ENCODE measurements at regions not wholly inside any gene's neighbourhood (a gene's known extent, or its start where the extent isn't known, plus 50 kb on each side); places are given as distances from the start of the nearest gene placed in this dataset.

GRCh38 chr13:74084375-74084935 is 49.7 kb downstream of the KLF12 start:
- H3K4me3 Mint-ChIP-seq = peak overlapping the region in 1 of 2 donors; percentile 12
- DNase-seq (no peak), ATAC-seq (replicated peaks in 1 of 2) (no peak)
- peaks cover 50% of the 10 kb centered on the region for H3K4me1 Mint-ChIP-seq (ENCODE audit: low read depth)
- peaks cover 2 to 12% of the 10 kb centered on the region in 2 donors for H3K36me3 Mint-ChIP-seq (ENCODE audit: insufficient read depth in 2 of 2)
- H3K9me3 Mint-ChIP-seq = peaks cover 0 to under 1% of the 10 kb centered on the region in 2 donors
- no peak overlapping the region for H3K27ac Mint-ChIP-seq
- no peaks in the 10 kb centered on the region for H3K27me3 Mint-ChIP-seq (ENCODE audit: low read depth)

- ATAC-seq (replicated peaks in 1 of 2) = no peak
- Mint-ChIP-seq H3K27ac (peak overlapping the region; percentile 92), H3K27me3 (ENCODE audit: low read depth) (no peaks in the 10 kb centered on the region), H3K9me3 (peaks cover 0 to 2% of the 10 kb centered on the region in 2 donors), H3K4me1 (ENCODE audit: low read depth) (peaks cover 45% of the 10 kb centered on the region), H3K36me3 (ENCODE audit: insufficient read depth in 2 of 2) (peaks cover 2 to 13% of the 10 kb centered on the region in 2 donors), H3K4me3 (no peak overlapping the region)
- DNase-seq = no peak
These were observed 51.5 kb downstream of the KLF12 start for GRCh38 chr13:74082741-74083160.

DNA sequence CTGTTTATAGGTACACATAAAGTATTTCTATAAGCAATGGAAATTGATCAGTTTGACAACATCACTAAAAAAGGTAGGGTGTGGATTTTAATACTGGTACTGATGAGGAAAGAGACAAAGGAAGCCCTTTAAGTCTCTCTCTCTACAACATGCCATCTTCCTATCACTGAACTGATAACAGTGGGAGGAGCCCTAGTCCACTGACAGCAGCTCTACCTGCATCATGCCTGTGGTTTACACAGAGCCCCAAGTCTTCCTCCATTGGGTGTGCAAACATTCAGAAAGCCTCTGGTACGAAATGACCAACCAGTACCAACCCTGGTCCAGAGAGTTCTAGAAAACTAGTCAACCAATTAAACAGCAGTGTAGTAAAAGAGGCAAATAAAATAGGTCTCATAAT is 53.4 kb downstream of the KLF12 start:
- Mint-ChIP-seq H3K36me3 (ENCODE audit: insufficient read depth in 2 of 2) (peaks cover 0 to 10% of the 10 kb centered on the region in 2 donors), H3K27ac (no peak overlapping the region), H3K4me3 (no peak overlapping the region), H3K4me1 (ENCODE audit: low read depth) (peaks cover 42% of the 10 kb centered on the region), H3K9me3 (peaks cover 0 to 2% of the 10 kb centered on the region in 2 donors), H3K27me3 (ENCODE audit: low read depth) (no peaks in the 10 kb centered on the region)
- ATAC-seq (replicated peaks in 1 of 2) (no peak), DNase-seq (no peak)

GRCh38 chr13:74077792-74078191 is 56.4 kb downstream of the KLF12 start:
- peaks cover 49% of the 10 kb centered on the region for H3K4me1 Mint-ChIP-seq (ENCODE audit: low read depth)
- H3K9me3 Mint-ChIP-seq = peaks cover 0 to 2% of the 10 kb centered on the region in 2 donors
- H3K36me3 Mint-ChIP-seq (ENCODE audit: insufficient read depth in 2 of 2) = peaks cover 2 to 12% of the 10 kb centered on the region in 2 donors
- no peak for DNase-seq
- H3K4me3 Mint-ChIP-seq = peak overlapping the region in 1 of 2 donors; percentile 45
- peak overlapping the region; percentile 24 for H3K27ac Mint-ChIP-seq
- ATAC-seq (replicated peaks in 1 of 2) = no peak
- H3K27me3 Mint-ChIP-seq (ENCODE audit: low read depth) = no peaks in the 10 kb centered on the region

- H3K4me3 Mint-ChIP-seq = peak overlapping the region in 1 of 2 donors; percentile 45
- H3K36me3 Mint-ChIP-seq (ENCODE audit: insufficient read depth in 2 of 2) = peaks cover 2 to 8% of the 10 kb centered on the region in 2 donors
- DNase-seq (no peak), ATAC-seq (replicated peaks in 1 of 2) (peak in 1 of 2 donors; percentile 69)
- no peaks in the 10 kb centered on the region for H3K27me3 Mint-ChIP-seq (ENCODE audit: low read depth)
- peak overlapping the region; percentile 24 for H3K27ac Mint-ChIP-seq
- H3K4me1 Mint-ChIP-seq (ENCODE audit: low read depth) = peaks cover 45% of the 10 kb centered on the region
- H3K9me3 Mint-ChIP-seq = peaks cover 0 to 2% of the 10 kb centered on the region in 2 donors
These were observed 56.8 kb downstream of the KLF12 start for GRCh38 chr13:74077375-74077774.

- H3K27me3 Mint-ChIP-seq (ENCODE audit: low read depth) = no peaks in the 10 kb centered on the region
- no peak overlapping the region for H3K4me3 Mint-ChIP-seq
- ATAC-seq (replicated peaks in 1 of 2) (no peak), DNase-seq (no peak)
- peak overlapping the region; percentile 36 for H3K27ac Mint-ChIP-seq
- peaks cover 48% of the 10 kb centered on the region for H3K4me1 Mint-ChIP-seq (ENCODE audit: low read depth)
- peaks cover 2 to 4% of the 10 kb centered on the region in 2 donors for H3K36me3 Mint-ChIP-seq (ENCODE audit: insufficient read depth in 2 of 2)
- peaks cover 0 to 2% of the 10 kb centered on the region in 2 donors for H3K9me3 Mint-ChIP-seq
These were observed 59.5 kb downstream of the KLF12 start for GRCh38 chr13:74074723-74075122.

DNA sequence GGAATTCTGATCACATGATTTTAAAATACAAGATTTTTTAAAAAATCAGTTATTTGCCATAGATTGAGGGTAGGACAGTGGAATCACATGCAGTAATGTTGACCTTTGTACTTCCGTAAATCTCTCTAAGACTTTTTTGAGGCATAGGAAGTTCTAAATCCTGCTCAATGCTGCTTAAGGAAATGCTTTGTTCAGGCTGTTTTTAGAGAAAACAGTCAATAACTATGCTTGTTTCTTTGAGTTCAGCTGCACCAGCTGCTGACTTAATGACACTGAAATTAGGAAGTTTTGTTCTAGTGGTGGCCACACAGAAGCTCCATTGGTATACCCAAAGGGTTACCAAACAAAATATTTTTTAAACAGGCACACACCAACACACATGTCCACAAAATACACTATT is 60.9 kb downstream of the KLF12 start:
- DNase-seq = no peak
- H3K9me3 Mint-ChIP-seq = no peaks in the 10 kb centered on the region
- ATAC-seq (replicated peaks in 1 of 2) = no peak
- H3K27ac Mint-ChIP-seq = no peak overlapping the region
- no peak overlapping the region for H3K4me3 Mint-ChIP-seq
- peaks cover 2% of the 10 kb centered on the region in 2 donors for H3K36me3 Mint-ChIP-seq (ENCODE audit: insufficient read depth in 2 of 2)
- H3K4me1 Mint-ChIP-seq (ENCODE audit: low read depth) = peaks cover 56% of the 10 kb centered on the region
- H3K27me3 Mint-ChIP-seq (ENCODE audit: low read depth) = no peaks in the 10 kb centered on the region

DNA sequence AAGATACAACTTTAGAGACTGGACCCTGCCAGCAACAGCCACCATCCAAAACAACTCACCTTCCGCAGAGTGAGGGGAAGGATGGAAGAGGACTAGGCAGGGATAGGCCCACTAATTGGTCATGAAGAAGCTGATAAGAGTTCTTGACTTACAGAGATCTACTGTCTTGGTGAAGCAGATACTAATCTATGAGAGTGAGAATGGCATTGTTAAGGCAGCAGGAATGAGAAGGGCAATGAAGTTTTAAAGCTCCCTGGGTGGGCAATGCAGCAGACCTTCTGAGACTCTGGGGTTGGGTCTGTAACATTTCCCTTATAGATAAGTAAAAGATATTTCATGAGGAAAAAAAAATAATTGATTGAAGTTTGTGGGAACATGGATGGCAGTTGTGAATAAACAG is 63.7 kb downstream of the KLF12 start:
- peak in 1 of 2 donors; percentile 29 for ATAC-seq (replicated peaks in 1 of 2)
- Mint-ChIP-seq H3K36me3 (ENCODE audit: insufficient read depth in 2 of 2) (peaks cover 2% of the 10 kb centered on the region in 2 donors), H3K27ac (peak overlapping the region; percentile 43), H3K27me3 (ENCODE audit: low read depth) (no peaks in the 10 kb centered on the region), H3K4me1 (ENCODE audit: low read depth) (peaks cover 64% of the 10 kb centered on the region), H3K4me3 (peak overlapping the region; percentile 41 to 67), H3K9me3 (no peaks in the 10 kb centered on the region)
- DNase-seq = no peak

DNA sequence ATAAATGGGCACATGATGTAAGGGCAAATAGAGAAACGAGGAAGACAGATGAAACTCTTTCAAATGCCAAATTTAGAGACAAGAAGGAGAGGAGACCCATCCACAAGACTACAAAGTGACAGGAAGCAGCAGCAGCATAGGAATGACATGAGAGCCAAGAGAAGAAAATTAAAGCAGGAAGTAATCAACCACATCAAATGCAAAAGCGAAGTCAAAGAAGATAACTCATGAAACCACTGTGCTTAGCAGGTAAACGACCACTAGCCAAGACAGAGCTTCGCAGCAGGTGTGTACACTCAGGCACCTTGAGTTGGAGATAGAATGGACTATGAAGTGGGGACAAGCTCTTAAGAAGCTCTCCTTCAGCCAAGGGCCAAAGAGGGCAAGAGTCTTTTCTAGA is 64.1 kb downstream of the KLF12 start:
- Mint-ChIP-seq H3K9me3 (no peaks in the 10 kb centered on the region), H3K4me3 (peak overlapping the region; percentile 41 to 67), H3K27me3 (ENCODE audit: low read depth) (no peaks in the 10 kb centered on the region), H3K4me1 (ENCODE audit: low read depth) (peaks cover 68% of the 10 kb centered on the region), H3K36me3 (ENCODE audit: insufficient read depth in 2 of 2) (peaks cover 2% of the 10 kb centered on the region in 2 donors), H3K27ac (peak overlapping the region; percentile 43)
- peak; percentile 69 to 79 for ATAC-seq (replicated peaks in 1 of 2)
- peak in 1 of 2 donors; percentile 5 for DNase-seq

- Mint-ChIP-seq H3K36me3 (ENCODE audit: insufficient read depth in 2 of 2) (peaks cover 2% of the 10 kb centered on the region in 2 donors), H3K27me3 (ENCODE audit: low read depth) (no peaks in the 10 kb centered on the region), H3K9me3 (no peaks in the 10 kb centered on the region), H3K4me3 (no peak overlapping the region), H3K27ac (no peak overlapping the region), H3K4me1 (ENCODE audit: low read depth) (peaks cover 70% of the 10 kb centered on the region)
- ATAC-seq (replicated peaks in 1 of 2) = peak; percentile 21 to 28
- peak; percentile 21 to 23 for DNase-seq
These were observed 65.7 kb downstream of the KLF12 start for GRCh38 chr13:74068471-74068870.

DNA sequence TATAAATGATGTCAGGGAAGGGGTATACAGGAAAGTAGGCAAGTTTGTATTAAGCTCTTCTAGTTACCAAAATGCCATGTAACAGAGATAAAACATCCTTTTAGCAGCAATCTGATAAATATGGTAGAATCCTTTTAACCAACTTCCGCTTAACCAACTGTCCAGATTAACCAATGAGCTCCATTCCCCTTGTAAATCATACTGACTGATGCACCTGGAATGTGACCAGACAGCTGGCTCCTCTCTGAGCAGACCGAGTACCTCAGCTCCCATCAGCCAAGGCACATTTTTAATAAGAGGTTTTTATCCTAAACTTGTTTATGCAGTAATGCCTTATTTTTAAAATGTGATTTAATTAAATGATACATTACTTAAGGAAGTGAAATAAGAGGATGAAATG is 66.4 kb downstream of the KLF12 start:
- H3K4me3 Mint-ChIP-seq = no peak overlapping the region
- H3K36me3 Mint-ChIP-seq (ENCODE audit: insufficient read depth in 2 of 2) = no peaks in the 10 kb centered on the region
- ATAC-seq (replicated peaks in 1 of 2) = no peak
- H3K27me3 Mint-ChIP-seq (ENCODE audit: low read depth) = no peaks in the 10 kb centered on the region
- no peaks in the 10 kb centered on the region for H3K9me3 Mint-ChIP-seq
- no peak for DNase-seq
- peaks cover 70% of the 10 kb centered on the region for H3K4me1 Mint-ChIP-seq (ENCODE audit: low read depth)
- no peak overlapping the region for H3K27ac Mint-ChIP-seq

- Mint-ChIP-seq H3K36me3 (ENCODE audit: insufficient read depth in 2 of 2) (no peaks in the 10 kb centered on the region), H3K4me1 (ENCODE audit: low read depth) (peaks cover 78% of the 10 kb centered on the region), H3K27ac (no peak overlapping the region), H3K27me3 (ENCODE audit: low read depth) (no peaks in the 10 kb centered on the region), H3K9me3 (no peaks in the 10 kb centered on the region), H3K4me3 (no peak overlapping the region)
- no peak for ATAC-seq (replicated peaks in 1 of 2)
- DNase-seq = no peak
These were observed 67.3 kb downstream of the KLF12 start for GRCh38 chr13:74066937-74067336.

- Mint-ChIP-seq H3K27me3 (ENCODE audit: low read depth) (no peaks in the 10 kb centered on the region), H3K27ac (peak overlapping the region; percentile 1), H3K4me1 (ENCODE audit: low read depth) (peaks cover 85% of the 10 kb centered on the region), H3K36me3 (ENCODE audit: insufficient read depth in 2 of 2) (peaks cover 2 to 10% of the 10 kb centered on the region in 2 donors), H3K4me3 (peak overlapping the region in 1 of 2 donors; percentile 0), H3K9me3 (no peaks in the 10 kb centered on the region)
- ATAC-seq (replicated peaks in 1 of 2) (peak; percentile 83 to 86), DNase-seq (no peak)
These were observed 69.3 kb downstream of the KLF12 start for GRCh38 chr13:74064805-74065312.
